Fibroblast of lung (primary cell): ENCODE measurements at regions not wholly inside any gene's neighbourhood (a gene's known extent, or its start where the extent isn't known, plus 50 kb on each side); places are given as distances from the start of the nearest gene placed in this dataset.

ENCODE experiments used
- DNase-seq, 2 donors: peaks; one replicate each; pipeline versions ENCODE4 v3.0.0 to v3.0.0-alpha.2; 2010; ENCODE audit warnings: low read depth in 2 of 2
- H2AFZ ChIP-seq: 2 replicates; pipeline ENCODE4 v1.5.1; 2012; ENCODE audit warnings: low read length, control low read depth, inconsistent platforms
- H3K27ac ChIP-seq: 2 replicates; pipeline ENCODE4 v1.5.1; 2011; ENCODE audit warnings: low read length, control low read depth; ENCODE audit not compliant: insufficient read depth
- H3K27me3 ChIP-seq: 2 replicates; pipeline ENCODE4 v1.5.1; 2011; ENCODE audit warnings: mild to moderate bottlenecking, low read length; ENCODE audit not compliant: control insufficient read depth, insufficient read depth
- H3K36me3 ChIP-seq: 2 replicates; pipeline ENCODE4 v1.5.1; 2011; ENCODE audit warnings: low read length; ENCODE audit not compliant: control insufficient read depth, insufficient read depth
- H3K4me1 ChIP-seq: 2 replicates; pipeline ENCODE4 v1.5.1; 2011; ENCODE audit warnings: low read length; ENCODE audit not compliant: control insufficient read depth, insufficient read depth; ENCODE audit errors: extremely low read depth
- H3K4me2 ChIP-seq: 2 replicates; pipeline ENCODE4 v1.5.1; 2011; ENCODE audit warnings: low read length, control low read depth; ENCODE audit not compliant: insufficient read depth; ENCODE audit errors: extremely low read depth
- H3K4me3 ChIP-seq, 4 experiments: fragments of 200-600 bp in 1 of 4; sonication (generic) in 1 of 4; replicated peaks in 1 of 4; 2 replicates each; pipeline ENCODE4 v1.5.1; 2011 to 2016; ENCODE audit warnings: low read length in 4 of 4, low read depth in 3 of 4, mild to moderate bottlenecking in 3 of 4, control low read depth in 2 of 4, inconsistent platforms in 1 of 4, mixed read lengths in 1 of 4; ENCODE audit not compliant: insufficient read depth in 1 of 4; ENCODE audit errors: control extremely low read depth in 1 of 4
- H3K79me2 ChIP-seq: 2 replicates; pipeline ENCODE4 v1.5.1; 2012; ENCODE audit warnings: mild to moderate bottlenecking, low read length, inconsistent platforms; ENCODE audit not compliant: control insufficient read depth, insufficient read depth
- H3K9ac ChIP-seq: 2 replicates; pipeline ENCODE4 v1.5.1; 2011; ENCODE audit warnings: mild to moderate bottlenecking, low read length, control low read depth; ENCODE audit not compliant: insufficient read depth
- H3K9me3 ChIP-seq: 2 replicates; pipeline ENCODE4 v1.5.1; 2012; ENCODE audit warnings: low read depth, low read length; ENCODE audit not compliant: control insufficient read depth, insufficient read depth
- H4K20me1 ChIP-seq: 2 replicates; pipeline ENCODE4 v1.5.1; 2011; ENCODE audit warnings: low read length; ENCODE audit not compliant: control insufficient read depth, insufficient read depth; ENCODE audit errors: extremely low read depth
- CTCF ChIP-seq, 2 donors: IDR thresholded peaks in 1 of 2; conservative IDR thresholded peaks in 1 of 2; 1 replicate in 1 of 2; 2 replicates in 1 of 2; pipeline ENCODE4 v1.5.1; 2011 to 2012; ENCODE audit warnings: low read length in 2 of 2, control low read depth in 1 of 2, inconsistent platforms in 1 of 2, low read depth in 1 of 2, mild to moderate bottlenecking in 1 of 2
- EZH2 ChIP-seq: IDR thresholded peaks from 2 replicates; pipeline ENCODE4 v1.5.1; 2012; ENCODE audit warnings: low read length, control low read depth, mild to moderate bottlenecking; ENCODE audit errors: missing control alignments

DNA sequence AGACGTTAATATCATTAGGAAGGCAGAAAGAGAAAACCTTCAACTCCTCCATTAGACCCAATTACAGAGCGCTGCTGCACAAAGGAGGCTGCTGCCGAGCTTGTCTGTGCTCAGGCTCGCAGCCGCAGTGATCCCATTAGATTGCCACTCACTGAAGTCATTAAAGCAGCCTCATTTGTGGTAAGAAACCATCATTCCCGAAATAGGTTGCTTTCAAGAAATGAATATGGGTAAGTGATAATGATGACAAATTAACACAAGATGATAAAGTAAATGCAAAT lies 137.2 kb downstream of the CAVIN4 start:
- H3K27ac ChIP-seq = no peak overlapping the region
- no peaks in the 10 kb centered on the region for H3K27me3 ChIP-seq
- H3K79me2 ChIP-seq = no peaks in the 10 kb centered on the region
- H4K20me1 ChIP-seq = no peaks in the 10 kb centered on the region
- DNase-seq = no peak
- H3K4me3 ChIP-seq = no peak overlapping the region
- H2AFZ ChIP-seq = no peak overlapping the region
- no peak overlapping the region for H3K4me2 ChIP-seq
- TF ChIP-seq EZH2 = no peak
- no peak for TF ChIP-seq CTCF (conservative IDR thresholded peaks at IDR 0.05 in 1 of 2, IDR thresholded peaks at IDR 0.05 in 1 of 2; ENCODE audit: low read depth in 1 of 2, low read length in 2 of 2)
- H3K9me3 ChIP-seq = no peaks in the 10 kb centered on the region
- H3K9ac ChIP-seq = no peak overlapping the region
- no peaks in the 10 kb centered on the region for H3K4me1 ChIP-seq
- no peaks in the 10 kb centered on the region for H3K36me3 ChIP-seq

DNA sequence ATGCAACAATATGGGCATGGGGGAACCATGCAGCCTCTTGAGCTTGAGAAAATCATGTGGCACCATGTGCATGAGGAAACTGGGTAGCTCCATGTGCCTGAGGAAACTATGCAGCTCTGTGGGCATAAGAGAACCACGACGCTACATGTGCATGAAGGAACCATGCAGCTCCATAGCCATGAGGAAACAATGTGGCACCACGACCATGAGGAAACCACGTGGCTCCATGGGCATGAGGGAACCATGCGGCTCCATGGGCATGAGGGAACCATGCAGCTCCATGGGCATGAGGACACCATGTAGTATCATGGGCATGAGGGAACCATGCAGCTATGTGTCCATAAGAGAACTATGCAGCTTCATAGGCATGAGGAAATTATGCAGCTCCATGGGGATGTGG lies 140.8 kb downstream of the CAVIN4 start:
- no peaks in the 10 kb centered on the region for H4K20me1 ChIP-seq
- no peak for DNase-seq
- H3K27ac ChIP-seq = no peak overlapping the region
- no peak overlapping the region for H3K9ac ChIP-seq
- H3K9me3 ChIP-seq = no peaks in the 10 kb centered on the region
- H3K4me3 ChIP-seq = no peak overlapping the region
- H3K27me3 ChIP-seq = no peaks in the 10 kb centered on the region
- no peak overlapping the region for H2AFZ ChIP-seq
- no peak overlapping the region for H3K4me2 ChIP-seq
- no peaks in the 10 kb centered on the region for H3K4me1 ChIP-seq
- H3K36me3 ChIP-seq = no peaks in the 10 kb centered on the region
- H3K79me2 ChIP-seq = no peaks in the 10 kb centered on the region
- no peak for TF ChIP-seq EZH2
- no peak for TF ChIP-seq CTCF (conservative IDR thresholded peaks at IDR 0.05 in 1 of 2, IDR thresholded peaks at IDR 0.05 in 1 of 2; ENCODE audit: low read depth in 1 of 2, low read length in 2 of 2)

DNA sequence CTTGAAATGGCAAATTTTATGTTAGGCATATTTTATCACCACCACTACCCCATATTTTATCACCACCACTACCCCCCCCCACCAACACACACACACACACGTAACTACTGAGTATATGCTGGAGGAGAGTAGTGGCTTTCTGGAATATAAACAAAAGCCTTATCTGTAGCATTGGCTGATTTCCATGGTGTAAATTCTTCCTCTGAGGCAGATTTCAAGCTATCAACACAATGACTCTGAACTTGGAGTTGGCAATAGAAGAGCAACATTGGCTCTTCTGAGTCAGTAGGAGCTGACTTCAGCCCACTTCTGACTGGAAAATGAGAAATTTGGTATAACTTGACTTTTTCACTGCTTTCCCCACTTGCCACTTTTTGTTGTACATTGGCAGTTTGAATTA lies 143.0 kb downstream of the CAVIN4 start:
- H3K9ac ChIP-seq = no peak overlapping the region
- H3K4me3 ChIP-seq = no peak overlapping the region
- DNase-seq = peak in 1 of 2 donors; percentile 44
- H3K4me1 ChIP-seq = no peaks in the 10 kb centered on the region
- H3K9me3 ChIP-seq = no peaks in the 10 kb centered on the region
- H3K36me3 ChIP-seq = no peaks in the 10 kb centered on the region
- no peak for TF ChIP-seq CTCF (conservative IDR thresholded peaks at IDR 0.05 in 1 of 2, IDR thresholded peaks at IDR 0.05 in 1 of 2; ENCODE audit: low read depth in 1 of 2, low read length in 2 of 2)
- TF ChIP-seq EZH2 = no peak
- no peak overlapping the region for H3K4me2 ChIP-seq
- no peaks in the 10 kb centered on the region for H3K27me3 ChIP-seq
- no peaks in the 10 kb centered on the region for H3K79me2 ChIP-seq
- H3K27ac ChIP-seq = no peak overlapping the region
- H2AFZ ChIP-seq = no peak overlapping the region
- H4K20me1 ChIP-seq = no peaks in the 10 kb centered on the region
